Fibroblast of lung (primary cell): ENCODE measurements at regions not wholly inside any gene's neighbourhood (a gene's known extent, or its start where the extent isn't known, plus 50 kb on each side); places are given as distances from the start of the nearest gene placed in this dataset.

Experiments
- DNase-seq, 2 donors: peaks; one replicate each; pipeline versions ENCODE4 v3.0.0 to v3.0.0-alpha.2; 2010; ENCODE audit warnings: low read depth in 2 of 2
- H2AFZ ChIP-seq: 2 replicates; pipeline ENCODE4 v1.5.1; 2012; ENCODE audit warnings: low read length, control low read depth, inconsistent platforms
- H3K27ac ChIP-seq: 2 replicates; pipeline ENCODE4 v1.5.1; 2011; ENCODE audit warnings: low read length, control low read depth; ENCODE audit not compliant: insufficient read depth
- H3K27me3 ChIP-seq: 2 replicates; pipeline ENCODE4 v1.5.1; 2011; ENCODE audit warnings: mild to moderate bottlenecking, low read length; ENCODE audit not compliant: control insufficient read depth, insufficient read depth
- H3K36me3 ChIP-seq: 2 replicates; pipeline ENCODE4 v1.5.1; 2011; ENCODE audit warnings: low read length; ENCODE audit not compliant: control insufficient read depth, insufficient read depth
- H3K4me1 ChIP-seq: 2 replicates; pipeline ENCODE4 v1.5.1; 2011; ENCODE audit warnings: low read length; ENCODE audit not compliant: control insufficient read depth, insufficient read depth; ENCODE audit errors: extremely low read depth
- H3K4me2 ChIP-seq: 2 replicates; pipeline ENCODE4 v1.5.1; 2011; ENCODE audit warnings: low read length, control low read depth; ENCODE audit not compliant: insufficient read depth; ENCODE audit errors: extremely low read depth
- H3K4me3 ChIP-seq, 4 experiments: fragments of 200-600 bp in 1 of 4; sonication (generic) in 1 of 4; replicated peaks in 1 of 4; 2 replicates each; pipeline ENCODE4 v1.5.1; 2011 to 2016; ENCODE audit warnings: low read length in 4 of 4, low read depth in 3 of 4, mild to moderate bottlenecking in 3 of 4, control low read depth in 2 of 4, inconsistent platforms in 1 of 4, mixed read lengths in 1 of 4; ENCODE audit not compliant: insufficient read depth in 1 of 4; ENCODE audit errors: control extremely low read depth in 1 of 4
- H3K79me2 ChIP-seq: 2 replicates; pipeline ENCODE4 v1.5.1; 2012; ENCODE audit warnings: mild to moderate bottlenecking, low read length, inconsistent platforms; ENCODE audit not compliant: control insufficient read depth, insufficient read depth
- H3K9ac ChIP-seq: 2 replicates; pipeline ENCODE4 v1.5.1; 2011; ENCODE audit warnings: mild to moderate bottlenecking, low read length, control low read depth; ENCODE audit not compliant: insufficient read depth
- H3K9me3 ChIP-seq: 2 replicates; pipeline ENCODE4 v1.5.1; 2012; ENCODE audit warnings: low read depth, low read length; ENCODE audit not compliant: control insufficient read depth, insufficient read depth
- H4K20me1 ChIP-seq: 2 replicates; pipeline ENCODE4 v1.5.1; 2011; ENCODE audit warnings: low read length; ENCODE audit not compliant: control insufficient read depth, insufficient read depth; ENCODE audit errors: extremely low read depth
- EZH2 ChIP-seq: IDR thresholded peaks from 2 replicates; pipeline ENCODE4 v1.5.1; 2012; ENCODE audit warnings: low read length, control low read depth, mild to moderate bottlenecking; ENCODE audit errors: missing control alignments
- TF ChIP-seq, protein P1 (sequence below), 2 donors: IDR thresholded peaks in 1 of 2; conservative IDR thresholded peaks in 1 of 2; 1 replicate in 1 of 2; 2 replicates in 1 of 2; pipeline ENCODE4 v1.5.1; 2011 to 2012; ENCODE audit warnings: low read length in 2 of 2, control low read depth in 1 of 2, inconsistent platforms in 1 of 2, low read depth in 1 of 2, mild to moderate bottlenecking in 1 of 2

DNA sequence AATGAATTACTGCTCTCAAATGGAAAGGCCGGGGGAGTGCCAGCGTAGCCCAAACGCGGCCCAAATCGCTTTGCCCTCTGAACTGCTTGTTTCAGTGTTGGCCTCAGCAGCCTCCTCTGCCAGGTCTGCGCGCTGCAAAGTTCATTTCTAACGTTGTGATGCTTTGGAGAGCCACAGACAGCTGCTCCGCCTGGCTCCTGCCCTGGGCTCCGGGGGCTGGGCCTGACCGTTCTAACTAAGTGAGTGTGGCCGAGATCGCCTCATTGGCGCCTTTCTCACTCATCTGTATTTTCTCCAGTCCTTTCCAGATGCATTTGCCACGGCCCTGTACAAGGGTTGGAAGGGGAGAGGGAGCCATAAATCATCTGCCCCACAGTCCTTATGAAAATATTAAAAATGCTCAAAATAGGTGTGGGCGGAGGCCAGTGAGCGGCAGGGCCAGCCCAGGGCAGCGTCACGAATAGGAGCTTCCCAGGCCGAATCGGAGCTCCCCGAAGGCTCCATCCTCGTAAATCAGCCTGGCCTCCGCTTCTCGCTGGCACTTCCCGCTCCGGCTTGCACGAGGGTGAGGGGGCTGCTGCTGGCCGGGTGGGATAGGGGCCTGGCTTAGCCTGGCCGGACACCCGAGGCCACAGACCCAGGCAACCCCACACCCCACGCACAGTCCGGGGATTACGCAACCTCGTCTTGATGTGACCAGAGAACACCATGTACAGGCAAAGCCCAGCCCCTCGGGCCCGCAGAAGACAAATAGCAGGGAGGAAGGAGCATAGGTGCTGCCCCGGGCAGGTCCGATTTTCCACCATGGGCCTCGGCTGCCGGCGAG is 196.6 kb upstream of the DIO3 start:
- Histone ChIP-seq H3K9ac (no peak overlapping the region), H3K79me2 (no peaks in the 10 kb centered on the region), H3K4me2 (peak overlapping the region; percentile 64), H2AFZ (no peak overlapping the region), H3K4me1 (no peaks in the 10 kb centered on the region), H3K27me3 (no peaks in the 10 kb centered on the region), H3K9me3 (no peaks in the 10 kb centered on the region), H3K36me3 (no peaks in the 10 kb centered on the region), H3K4me3 (no peak overlapping the region), H4K20me1 (no peaks in the 10 kb centered on the region), H3K27ac (no peak overlapping the region)
- peak in 1 of 2 donors; percentile 70 for DNase-seq
- no peak for TF ChIP-seq EZH2
- TF ChIP-seq, protein P1, sequence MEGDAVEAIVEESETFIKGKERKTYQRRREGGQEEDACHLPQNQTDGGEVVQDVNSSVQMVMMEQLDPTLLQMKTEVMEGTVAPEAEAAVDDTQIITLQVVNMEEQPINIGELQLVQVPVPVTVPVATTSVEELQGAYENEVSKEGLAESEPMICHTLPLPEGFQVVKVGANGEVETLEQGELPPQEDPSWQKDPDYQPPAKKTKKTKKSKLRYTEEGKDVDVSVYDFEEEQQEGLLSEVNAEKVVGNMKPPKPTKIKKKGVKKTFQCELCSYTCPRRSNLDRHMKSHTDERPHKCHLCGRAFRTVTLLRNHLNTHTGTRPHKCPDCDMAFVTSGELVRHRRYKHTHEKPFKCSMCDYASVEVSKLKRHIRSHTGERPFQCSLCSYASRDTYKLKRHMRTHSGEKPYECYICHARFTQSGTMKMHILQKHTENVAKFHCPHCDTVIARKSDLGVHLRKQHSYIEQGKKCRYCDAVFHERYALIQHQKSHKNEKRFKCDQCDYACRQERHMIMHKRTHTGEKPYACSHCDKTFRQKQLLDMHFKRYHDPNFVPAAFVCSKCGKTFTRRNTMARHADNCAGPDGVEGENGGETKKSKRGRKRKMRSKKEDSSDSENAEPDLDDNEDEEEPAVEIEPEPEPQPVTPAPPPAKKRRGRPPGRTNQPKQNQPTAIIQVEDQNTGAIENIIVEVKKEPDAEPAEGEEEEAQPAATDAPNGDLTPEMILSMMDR (conservative IDR thresholded peaks at IDR 0.05 in 1 of 2, IDR thresholded peaks at IDR 0.05 in 1 of 2; ENCODE audit: low read depth in 1 of 2, low read length in 2 of 2), result no peak

DNA sequence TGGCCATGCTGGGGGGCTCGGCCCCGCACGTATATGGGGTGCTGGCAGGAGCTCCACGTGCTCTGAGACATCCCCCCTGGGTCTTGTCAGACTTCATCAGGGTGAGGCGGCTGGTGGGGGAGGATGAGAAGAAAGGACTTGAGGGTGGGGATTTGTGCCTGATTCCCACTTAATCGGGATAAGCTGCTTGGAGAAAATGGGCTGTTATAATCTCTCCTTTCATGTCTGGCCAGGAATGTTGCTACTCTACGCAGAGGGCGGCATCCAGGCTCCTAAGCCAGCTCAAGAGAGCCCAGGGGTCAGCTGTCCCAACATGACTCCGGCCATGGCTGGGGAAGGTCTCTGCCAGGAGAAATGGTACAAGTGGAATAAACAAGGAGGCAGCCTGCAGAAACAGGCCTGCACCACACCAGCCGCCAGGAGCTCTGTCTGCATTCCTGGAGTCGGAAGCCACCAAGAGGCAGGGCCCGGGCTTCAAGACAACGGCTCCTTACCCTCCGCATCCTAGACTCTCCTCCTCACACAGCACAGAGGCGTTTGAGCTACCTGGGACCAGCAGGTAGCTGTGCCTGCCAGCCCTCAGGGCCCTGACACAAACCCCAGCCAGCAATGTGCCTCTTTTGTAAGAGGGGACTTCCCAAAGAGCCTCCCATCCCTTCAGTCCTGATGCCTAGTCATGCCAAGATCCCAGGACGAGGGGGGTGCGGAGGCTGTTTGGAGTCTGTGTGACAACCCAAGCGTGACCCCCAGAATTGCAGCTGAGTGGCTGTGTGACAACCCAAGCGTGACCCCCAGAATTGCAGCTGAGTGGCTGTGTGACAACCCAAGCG is 195.8 kb upstream of the DIO3 start:
- DNase-seq, result peak in 1 of 2 donors; percentile 3
- H4K20me1 ChIP-seq, result no peaks in the 10 kb centered on the region
- no peaks in the 10 kb centered on the region for H3K27me3 ChIP-seq

More for the DNA sequence above, 195.8 kb upstream of the DIO3 start:
- Histone ChIP-seq H3K9me3 (no peaks in the 10 kb centered on the region), H3K9ac (no peak overlapping the region), H3K4me3 (no peak overlapping the region), H2AFZ (no peak overlapping the region), H3K79me2 (no peaks in the 10 kb centered on the region), H3K4me2 (no peak overlapping the region), H3K4me1 (no peaks in the 10 kb centered on the region), H3K36me3 (no peaks in the 10 kb centered on the region), H3K27ac (no peak overlapping the region)
- TF ChIP-seq, protein P1 (conservative IDR thresholded peaks at IDR 0.05 in 1 of 2, IDR thresholded peaks at IDR 0.05 in 1 of 2; ENCODE audit: low read depth in 1 of 2, low read length in 2 of 2), result no peak
- TF ChIP-seq EZH2, result no peak
